Mesodermal cell (in vitro differentiated cells): ENCODE measurements at regions not wholly inside any gene's neighbourhood (a gene's known extent, or its start where the extent isn't known, plus 50 kb on each side); places are given as distances from the start of the nearest gene placed in this dataset.

Experiments used
- H3K27ac ChIP-seq: 2 replicates; pipeline ENCODE4 v1.7.0; 2013; ENCODE audit warnings: mild to moderate bottlenecking, low read depth, low read length, moderate library complexity; ENCODE audit not compliant: severe bottlenecking
- H3K36me3 ChIP-seq: 2 replicates; pipeline ENCODE4 v1.7.1; 2013; ENCODE audit warnings: mild to moderate bottlenecking, low read length, moderate library complexity; ENCODE audit not compliant: control insufficient read depth, insufficient read depth
- H3K4me1 ChIP-seq: one replicate; pipeline ENCODE4 v1.7.1; 2013; ENCODE audit warnings: mild to moderate bottlenecking, low read length; ENCODE audit not compliant: insufficient read depth, control insufficient read depth, poor library complexity, severe bottlenecking
- H3K4me3 ChIP-seq: 2 replicates; pipeline ENCODE4 v1.7.0; 2013; ENCODE audit warnings: low read length, control low read depth, mild to moderate bottlenecking; ENCODE audit not compliant: insufficient read depth, poor library complexity, severe bottlenecking; ENCODE audit errors: extremely low read depth
- H3K9me3 ChIP-seq: 2 replicates; pipeline ENCODE4 v1.7.1; 2013; ENCODE audit warnings: mild to moderate bottlenecking, low read length, moderate library complexity; ENCODE audit not compliant: control insufficient read depth
- WGBS, 2 experiments: methylation state at CpG; one replicate each; pipeline ENCODE4 v1.1.5; 2013; ENCODE audit warnings: missing lambda C conversion rate in 2 of 2; ENCODE audit not compliant: insufficient coverage in 2 of 2; 5-methylcytosine and 5-hydroxymethylcytosine counted together

DNA sequence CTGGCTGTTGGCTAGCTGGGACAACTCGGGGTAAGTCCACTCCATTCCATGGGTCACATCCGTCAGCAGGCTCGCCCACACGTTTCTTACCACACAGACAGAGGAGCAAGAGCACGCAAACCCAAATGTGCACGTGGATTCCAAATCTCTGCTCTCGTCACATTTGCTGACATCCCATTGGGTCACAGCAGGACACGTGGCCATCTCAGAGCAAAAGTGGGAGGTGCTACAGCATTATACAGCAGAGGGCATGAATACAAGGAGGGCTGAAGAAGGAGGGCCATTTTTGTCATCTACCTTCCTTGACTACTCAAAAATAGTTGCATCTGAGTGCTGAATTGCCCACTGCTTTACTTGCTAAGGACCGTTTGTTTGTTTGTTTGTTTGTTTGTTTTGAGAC is 84.7 kb downstream of the RBBP6 start:
- Histone ChIP-seq H3K4me1 (no peaks in the 10 kb centered on the region), H3K4me3 (no peak overlapping the region), H3K9me3 (no peaks in the 10 kb centered on the region), H3K36me3 (no peaks in the 10 kb centered on the region), H3K27ac (no peak overlapping the region)
- WGBS, 2 experiments = 85 to 86% methylated on average over 8 of the region's 9 CpGs

DNA sequence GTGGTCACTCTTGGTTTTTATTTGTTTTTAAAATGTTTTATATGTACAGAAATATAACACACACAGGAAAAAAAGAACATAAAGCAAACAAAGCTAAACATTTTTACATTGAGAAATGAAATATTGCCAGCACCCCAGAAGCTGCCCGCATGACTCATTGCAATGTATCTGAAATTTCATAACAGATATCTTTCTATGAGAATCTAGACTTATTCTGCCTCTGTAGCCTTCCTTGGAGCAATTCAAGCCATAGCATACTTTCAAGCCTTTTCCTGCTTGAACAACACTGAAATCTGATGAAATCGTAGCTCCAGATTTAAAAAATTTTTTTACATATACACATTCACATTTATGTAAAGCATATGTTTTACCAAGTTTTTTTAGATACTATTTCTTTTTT is 86.9 kb downstream of the RBBP6 start:
- H3K27ac ChIP-seq = no peak overlapping the region
- no peak overlapping the region for H3K4me3 ChIP-seq
- no peaks in the 10 kb centered on the region for H3K36me3 ChIP-seq
- 88 to 100% methylated on average over 1 of the region's 2 CpGs for WGBS, 2 experiments
- no peaks in the 10 kb centered on the region for H3K4me1 ChIP-seq
- no peaks in the 10 kb centered on the region for H3K9me3 ChIP-seq

DNA sequence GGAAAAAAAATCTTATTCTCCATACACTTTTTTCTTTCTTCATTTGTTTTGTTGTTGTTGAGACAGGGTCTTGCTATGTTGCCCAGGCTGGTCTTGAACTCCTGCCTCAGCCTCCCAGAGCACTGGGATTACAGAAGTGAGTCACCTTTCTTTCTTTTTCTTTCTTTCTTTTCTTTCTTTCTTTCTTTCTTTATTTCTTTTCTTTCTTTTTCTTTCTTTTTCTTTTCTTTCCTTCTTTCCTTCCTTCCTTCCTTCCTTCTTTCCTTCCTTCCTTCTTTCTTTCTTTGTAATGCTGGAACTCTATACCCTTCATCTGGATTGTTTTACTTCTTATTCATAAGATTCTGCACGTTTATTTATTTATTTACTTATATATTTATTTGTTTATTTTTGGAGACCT is 94.5 kb upstream of the TNRC6A start:
- H3K4me3 ChIP-seq = no peak overlapping the region
- WGBS, 2 experiments = no CpG with 5 or more reads among the region's 1 CpG
- no peaks in the 10 kb centered on the region for H3K4me1 ChIP-seq
- no peaks in the 10 kb centered on the region for H3K9me3 ChIP-seq
- H3K36me3 ChIP-seq = no peaks in the 10 kb centered on the region
- H3K27ac ChIP-seq = no peak overlapping the region

DNA sequence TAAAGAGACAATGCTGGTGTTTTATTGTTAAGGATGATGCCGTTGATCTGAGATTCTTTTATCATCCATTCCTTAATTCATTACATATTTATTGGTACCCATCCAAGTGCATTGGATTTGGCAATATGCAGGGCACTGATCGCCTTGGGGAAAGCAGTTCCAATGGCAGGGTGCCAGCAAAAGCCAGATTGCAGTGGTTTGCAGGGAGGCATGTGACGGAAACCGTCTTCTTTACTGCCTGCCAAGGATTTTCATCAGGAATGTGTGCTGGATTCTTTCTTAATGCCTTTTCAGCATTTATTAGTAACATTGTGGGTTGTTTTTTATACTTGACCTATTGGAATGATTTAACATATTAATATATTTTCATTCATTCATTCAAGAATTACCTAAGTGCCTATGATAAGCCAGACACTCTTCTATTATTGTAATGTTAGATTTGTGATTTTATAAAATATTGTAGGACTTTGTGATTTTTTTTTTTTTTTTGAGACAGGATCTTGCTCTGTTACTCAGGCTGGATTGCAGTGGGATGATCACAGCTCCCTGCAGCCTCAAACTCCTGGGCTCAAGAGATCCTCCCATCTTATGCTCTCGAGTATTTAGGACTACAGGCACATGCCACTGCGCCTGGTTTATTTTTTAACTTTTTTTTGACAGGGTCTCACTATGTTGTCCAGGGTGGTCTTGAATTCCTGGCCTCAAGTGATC is 93.4 kb upstream of the TNRC6A start:
- H3K36me3 ChIP-seq = no peaks in the 10 kb centered on the region
- H3K4me3 ChIP-seq = no peak overlapping the region
- WGBS, 2 experiments = 81 to 83% methylated on average over 3 of the region's 6 CpGs
- no peak overlapping the region for H3K27ac ChIP-seq
- H3K9me3 ChIP-seq = no peaks in the 10 kb centered on the region
- no peaks in the 10 kb centered on the region for H3K4me1 ChIP-seq

DNA sequence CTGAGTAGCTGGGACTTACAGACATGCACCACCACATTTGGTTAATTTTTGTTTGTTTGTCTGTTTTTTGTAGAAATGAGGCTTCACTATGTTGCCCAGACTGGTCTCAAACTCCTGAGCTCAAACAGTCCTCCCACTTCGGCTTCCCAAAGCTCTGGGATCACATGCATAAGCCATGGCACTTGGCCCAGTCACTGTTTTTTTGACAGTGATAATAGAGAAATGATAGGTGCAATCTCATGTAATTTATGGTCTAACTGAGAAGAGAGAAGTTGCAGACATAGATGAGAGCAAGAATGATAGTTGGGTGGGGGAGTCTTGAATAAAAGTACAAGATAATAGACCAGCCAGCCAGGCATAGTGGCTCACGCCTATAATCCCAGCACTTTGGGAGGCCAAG is 89.7 kb upstream of the TNRC6A start:
- 83 to 97% methylated on average over 1 to 2 of the region's 2 CpGs for WGBS, 2 experiments
- no peaks in the 10 kb centered on the region for H3K4me1 ChIP-seq
- no peaks in the 10 kb centered on the region for H3K36me3 ChIP-seq
- no peaks in the 10 kb centered on the region for H3K9me3 ChIP-seq
- H3K4me3 ChIP-seq = no peak overlapping the region
- no peak overlapping the region for H3K27ac ChIP-seq

DNA sequence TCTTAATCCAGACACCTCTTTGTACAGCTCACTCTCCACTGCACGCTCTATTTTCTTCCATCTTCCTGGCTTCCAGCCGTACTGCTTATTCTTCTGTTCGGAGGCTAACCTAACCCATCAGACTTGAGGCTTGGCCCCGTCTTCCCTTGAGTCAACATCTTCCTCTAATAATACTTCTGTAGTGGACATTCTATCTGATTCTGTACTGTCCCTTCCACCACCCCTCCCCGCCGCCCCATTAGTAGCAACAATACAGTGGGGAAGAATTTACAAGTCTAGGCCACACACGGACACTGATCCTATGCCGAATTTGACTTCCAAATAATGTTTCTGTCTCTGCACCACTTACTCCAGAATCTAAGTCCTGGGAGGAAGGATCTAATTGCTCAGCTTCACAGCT is 86.0 kb upstream of the TNRC6A start:
- no peak overlapping the region for H3K27ac ChIP-seq
- WGBS, 2 experiments = 82 to 85% methylated on average over 5 to 7 of the region's 8 CpGs
- H3K9me3 ChIP-seq = no peaks in the 10 kb centered on the region
- no peaks in the 10 kb centered on the region for H3K4me1 ChIP-seq
- H3K4me3 ChIP-seq = no peak overlapping the region
- no peaks in the 10 kb centered on the region for H3K36me3 ChIP-seq

DNA sequence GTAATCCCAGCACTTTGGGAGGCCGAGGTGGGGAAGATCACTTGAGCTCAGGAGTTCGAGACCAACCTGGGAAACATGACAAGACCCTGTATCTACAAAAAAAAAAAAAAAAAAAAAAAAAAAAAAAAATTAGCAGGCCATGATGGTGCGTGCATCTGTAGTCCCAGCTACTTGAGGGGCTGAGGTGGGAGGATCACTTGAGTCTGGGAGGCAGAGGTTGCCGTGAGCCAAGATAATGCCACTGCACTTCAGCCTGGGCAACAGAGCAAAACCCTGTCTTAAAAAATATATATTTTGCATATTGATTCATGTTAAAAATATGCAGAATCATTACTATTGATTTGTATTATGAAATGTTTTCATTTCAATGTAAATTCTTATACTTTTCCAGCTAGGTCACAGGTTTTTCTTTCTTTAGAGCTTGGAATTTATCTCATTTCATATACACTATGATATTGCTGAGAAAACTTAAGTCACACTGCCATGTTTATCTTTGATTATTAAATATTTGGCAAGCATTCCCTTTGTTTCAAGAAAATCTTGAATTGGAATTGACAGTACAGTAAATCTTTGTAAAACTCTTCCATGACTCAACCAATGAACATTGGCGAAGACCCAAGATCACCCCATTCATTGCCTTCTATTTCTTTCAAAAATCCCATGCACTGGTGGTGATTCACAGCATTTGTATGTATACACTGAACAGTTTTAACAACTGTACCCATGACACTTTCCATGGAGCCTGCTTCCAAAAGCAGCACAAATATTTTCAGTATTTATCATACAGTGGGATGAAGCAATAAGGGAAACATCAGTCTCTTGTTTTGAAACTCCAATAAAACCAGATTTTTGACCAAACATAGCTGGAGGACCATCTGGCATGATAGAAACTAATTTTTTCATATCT is 83.5 kb upstream of the TNRC6A start:
- H3K4me3 ChIP-seq = no peak overlapping the region
- WGBS, 2 experiments = 100% methylated on average over 1 to 3 of the region's 5 CpGs
- H3K27ac ChIP-seq = peak overlapping the region; percentile 42

DNA sequence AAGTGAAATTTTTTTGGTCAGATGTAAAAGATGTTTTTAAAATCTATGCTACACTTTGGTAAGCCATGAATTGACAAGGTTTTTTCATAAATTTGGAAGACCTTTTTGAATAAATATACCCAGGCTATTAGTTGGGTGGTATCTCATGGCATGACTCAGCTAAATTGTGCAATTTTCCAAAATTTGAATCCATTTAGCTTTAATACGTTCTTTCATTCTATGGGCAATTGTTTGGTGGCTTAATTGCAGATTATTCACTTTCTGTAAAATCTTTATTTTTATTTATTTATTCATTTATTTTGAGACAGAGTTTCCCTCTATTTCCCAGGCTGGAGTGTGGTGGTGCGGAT is 82.8 kb upstream of the TNRC6A start:
- WGBS, 2 experiments = 86 to 100% methylated on average over 1 of the region's 2 CpGs
- peak overlapping the region; percentile 39 for H3K27ac ChIP-seq
- no peaks in the 10 kb centered on the region for H3K9me3 ChIP-seq
- H3K36me3 ChIP-seq = no peaks in the 10 kb centered on the region
- no peaks in the 10 kb centered on the region for H3K4me1 ChIP-seq
- no peak overlapping the region for H3K4me3 ChIP-seq

More for the DNA sequence above, 83.5 kb upstream of the TNRC6A start:
- no peaks in the 10 kb centered on the region for H3K9me3 ChIP-seq
- H3K4me1 ChIP-seq = no peaks in the 10 kb centered on the region
- H3K36me3 ChIP-seq = no peaks in the 10 kb centered on the region

DNA sequence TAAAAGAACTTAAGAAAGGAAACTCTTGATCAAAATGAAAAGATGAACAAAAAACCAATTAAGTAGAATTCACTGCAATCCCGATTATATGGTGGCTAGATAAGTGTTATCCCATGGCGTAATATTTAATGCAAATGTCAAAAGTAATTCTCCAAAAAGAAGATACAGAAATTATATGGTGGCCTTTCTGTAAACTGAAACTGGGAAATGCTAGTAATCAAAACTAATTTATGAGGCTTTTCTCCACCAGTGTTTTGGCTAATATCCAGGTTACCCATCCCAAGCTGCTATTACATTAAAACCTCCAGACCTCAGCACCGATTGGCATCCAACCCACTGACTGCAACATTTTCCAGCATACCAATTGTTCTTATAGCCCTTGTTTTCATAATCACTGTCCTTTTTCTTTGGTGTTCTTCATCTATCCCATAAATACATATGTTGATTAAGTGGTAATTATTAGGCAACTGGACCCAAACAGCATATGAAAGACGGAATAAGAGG is 77.2 kb upstream of the TNRC6A start:
- WGBS, 2 experiments = 86 to 88% methylated on average over 1 of the region's 4 CpGs
- Histone ChIP-seq H3K9me3 (no peaks in the 10 kb centered on the region), H3K4me1 (no peaks in the 10 kb centered on the region), H3K27ac (no peak overlapping the region), H3K4me3 (no peak overlapping the region), H3K36me3 (no peaks in the 10 kb centered on the region)

DNA sequence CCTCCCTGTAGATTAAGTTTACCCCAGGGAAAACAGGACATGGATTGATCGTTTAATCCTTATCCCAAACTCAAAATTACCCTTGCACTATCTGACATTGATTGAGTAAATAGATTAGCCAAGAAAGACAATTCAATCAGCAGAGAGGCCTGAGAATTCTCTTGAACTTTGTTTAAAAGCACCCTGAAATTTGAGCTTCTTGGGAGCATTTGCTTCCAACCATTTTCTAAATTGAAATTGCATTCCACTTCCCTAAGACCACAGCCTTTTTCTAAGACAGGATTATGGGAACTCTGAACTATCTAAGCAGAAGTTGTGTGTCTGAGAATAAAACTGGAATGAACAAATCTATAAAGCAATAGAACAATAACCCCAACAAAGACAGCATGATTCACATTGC is 76.6 kb upstream of the TNRC6A start:
- no peak overlapping the region for H3K27ac ChIP-seq
- no peaks in the 10 kb centered on the region for H3K9me3 ChIP-seq
- no peaks in the 10 kb centered on the region for H3K36me3 ChIP-seq
- H3K4me1 ChIP-seq = no peaks in the 10 kb centered on the region
- WGBS, 2 experiments = no CpG with 5 or more reads among the region's 1 CpG
- H3K4me3 ChIP-seq = no peak overlapping the region

DNA sequence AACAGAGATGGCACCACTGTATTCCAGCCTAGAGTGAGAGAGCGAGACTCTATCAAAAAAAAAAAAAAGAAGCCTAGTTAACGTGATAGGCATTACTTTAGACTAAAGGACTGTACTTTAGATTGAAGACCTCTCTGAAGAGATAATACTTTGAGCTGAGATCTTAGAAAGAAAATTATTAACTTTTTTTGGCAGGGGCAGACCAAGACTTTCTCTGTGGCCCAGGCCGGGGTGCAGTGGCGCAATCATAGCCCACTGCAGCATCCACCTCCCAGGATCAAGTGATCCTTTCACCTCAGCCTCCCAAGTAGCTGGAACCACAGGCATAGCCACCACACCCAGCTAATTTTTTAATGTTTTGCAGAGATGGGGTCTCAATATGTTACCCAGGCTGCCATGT is 75.7 kb upstream of the TNRC6A start:
- Histone ChIP-seq H3K27ac (no peak overlapping the region), H3K36me3 (no peaks in the 10 kb centered on the region), H3K4me3 (no peak overlapping the region), H3K9me3 (no peaks in the 10 kb centered on the region), H3K4me1 (no peaks in the 10 kb centered on the region)
- 96 to 100% methylated on average over 3 to 4 of the region's 4 CpGs for WGBS, 2 experiments
